ENCODE measurements at regions not wholly inside any gene's neighbourhood (a gene's known extent, or its start where the extent isn't known, plus 50 kb on each side); places are given as distances from the start of the nearest gene placed in this dataset.
A peak's percentile ranks its signal among the peaks of the same experiment; 100 is the strongest.

DNA sequence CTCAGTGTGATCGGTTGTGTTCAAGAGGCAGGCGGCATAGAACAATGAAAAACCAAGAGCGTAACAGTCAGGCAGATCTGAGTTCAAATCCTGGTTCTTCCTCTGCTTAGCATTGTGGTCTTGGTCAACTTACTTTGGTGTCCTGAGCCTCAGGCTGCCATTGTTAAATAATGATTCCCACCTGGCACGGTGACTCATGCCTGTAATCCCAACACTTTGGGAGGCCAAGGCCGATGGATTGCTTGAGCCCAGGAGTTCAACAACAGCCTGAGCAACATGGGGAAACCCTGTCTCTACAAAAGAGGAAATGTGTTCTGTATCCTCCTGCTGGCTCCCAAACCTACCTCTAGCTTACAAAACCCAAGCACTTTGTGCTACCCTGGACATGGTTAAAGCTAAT, 129.0 kb upstream of the STX18 start:
- Histone ChIP-seq H3K36me3 (ENCODE audit: control insufficient read depth in 2 of 2, insufficient read depth in 2 of 2, low read length in 1 of 2) (no peaks in the 10 kb centered on the region), H3K79me2 (ENCODE audit: control insufficient read depth, insufficient read depth, low read length) (no peaks in the 10 kb centered on the region), H4K20me1 (ENCODE audit: control insufficient read depth, insufficient read depth) (no peaks in the 10 kb centered on the region), H3K27ac (ENCODE audit: control insufficient read depth, insufficient read depth) (no peak overlapping the region), H3K4me1 (ENCODE audit: control insufficient read depth, insufficient read depth, low read length) (no peaks in the 10 kb centered on the region), H3K27me3 (replicated peaks in 1 of 2; ENCODE audit: control insufficient read depth in 2 of 2, insufficient read depth in 2 of 2, low read length in 1 of 2) (no peaks in the 10 kb centered on the region), H3K9me3 (replicated peaks; ENCODE audit: control insufficient read depth, insufficient read depth, low read length) (no peaks in the 10 kb centered on the region), H2AFZ (ENCODE audit: control insufficient read depth, low read depth, low read length) (no peak overlapping the region), H3K4me2 (ENCODE audit: control insufficient read depth, insufficient read depth) (no peak overlapping the region), H3K9ac (ENCODE audit: control insufficient read depth, insufficient read depth, low read length) (no peak overlapping the region), H3K4me3 (no peak overlapping the region)
- intact Hi-C loops (cut with micrococcal nuclease; ENCODE audit: unreplicated experiment) = no loop called here
- ATAC-seq (no peak), FAIRE-seq (peak; percentile 7), DNase-seq (ENCODE audit: low read depth, low spot score) (no peak)
- SMC1A ChIA-PET (ENCODE audit: uncharacterized antibody, unreplicated experiment) = no interaction called here
- CTCF ChIA-PET = no interaction called here
- RAD21 ChIA-PET (ENCODE audit: unreplicated experiment) = no interaction called here
- POLR2A ChIA-PET = no interaction called here
- WGBS (ENCODE audit: insufficient coverage, insufficient replicate concordance, low lambda C conversion rate, missing lambda C conversion rate) = 90% methylated on average over 5 of the region's 5 CpGs
- TF ChIP-seq EP300 (IDR thresholded peaks at IDR 0.05; ENCODE audit: borderline replicate concordance in 1 of 2, control insufficient read depth in 1 of 2, low read depth in 2 of 2, low read length in 2 of 2) (no peak), RELA (IDR thresholded peaks at IDR 0.05; ENCODE audit: borderline replicate concordance, partially characterized antibody) (no peak), EED (IDR thresholded peaks at IDR 0.05; ENCODE audit: low read depth) (no peak), POLR2AphosphoS2 (IDR thresholded peaks at IDR 0.05; ENCODE audit: low read depth, low read length) (no peak), WRNIP1 (IDR thresholded peaks at IDR 0.05; ENCODE audit: borderline replicate concordance, low read depth, low read length) (no peak)
- BruUV-seq (replicated peaks) = no TSS peak
- in situ Hi-C loops (cut with MboI) = no loop called here

GRCh38 chr4:4668355-4669210, 126.7 kb upstream of the STX18 start:
- Histone ChIP-seq H2AFZ (ENCODE audit: control insufficient read depth, low read depth, low read length) (no peak overlapping the region), H3K27ac (ENCODE audit: control insufficient read depth, insufficient read depth) (no peak overlapping the region), H3K27me3 (replicated peaks in 1 of 2; ENCODE audit: control insufficient read depth in 2 of 2, insufficient read depth in 2 of 2, low read length in 1 of 2) (no peaks in the 10 kb centered on the region), H3K4me1 (ENCODE audit: control insufficient read depth, insufficient read depth, low read length) (no peaks in the 10 kb centered on the region), H3K4me3 (no peak overlapping the region), H3K79me2 (ENCODE audit: control insufficient read depth, insufficient read depth, low read length) (no peaks in the 10 kb centered on the region), H3K4me2 (ENCODE audit: control insufficient read depth, insufficient read depth) (no peak overlapping the region), H3K9ac (ENCODE audit: control insufficient read depth, insufficient read depth, low read length) (no peak overlapping the region), H3K36me3 (ENCODE audit: control insufficient read depth in 2 of 2, insufficient read depth in 2 of 2, low read length in 1 of 2) (no peaks in the 10 kb centered on the region), H3K9me3 (replicated peaks; ENCODE audit: control insufficient read depth, insufficient read depth, low read length) (no peaks in the 10 kb centered on the region), H4K20me1 (ENCODE audit: control insufficient read depth, insufficient read depth) (no peaks in the 10 kb centered on the region)
- intact Hi-C loops (cut with micrococcal nuclease; ENCODE audit: unreplicated experiment) = no loop called here
- ChIA-PET CTCF (interaction anchor here (0.7 to 3.1 kb wide), 18 partner anchors 8 to 1144 kb away, joined by 3 to 12 read pairs (median 4); no protein-coding TSS in a partner anchor), POLR2A (interaction anchor here (0.5 kb wide), 1 partner anchor 24 kb away, joined by 5 read pairs; no protein-coding TSS in a partner anchor), RAD21 (ENCODE audit: unreplicated experiment) (interaction anchor here (0.8 kb wide), 1 partner anchor 211 kb away, joined by 3 read pairs; no protein-coding TSS in a partner anchor), SMC1A (ENCODE audit: uncharacterized antibody, unreplicated experiment) (interaction anchor here (0.7 to 1.3 kb wide), 3 partner anchors 12 to 182 kb away, joined by 3 to 6 read pairs (median 3); no protein-coding TSS in a partner anchor)
- BruUV-seq (replicated peaks) = no TSS peak
- in situ Hi-C loops (cut with MboI) = no loop called here
- WGBS (ENCODE audit: insufficient coverage, insufficient replicate concordance, low lambda C conversion rate, missing lambda C conversion rate) = 60% methylated on average over 15 of the region's 15 CpGs
- FAIRE-seq = no peak
- DNase-seq (ENCODE audit: low read depth, low spot score) = no peak
- ATAC-seq = no peak
- TF ChIP-seq, protein P1, sequence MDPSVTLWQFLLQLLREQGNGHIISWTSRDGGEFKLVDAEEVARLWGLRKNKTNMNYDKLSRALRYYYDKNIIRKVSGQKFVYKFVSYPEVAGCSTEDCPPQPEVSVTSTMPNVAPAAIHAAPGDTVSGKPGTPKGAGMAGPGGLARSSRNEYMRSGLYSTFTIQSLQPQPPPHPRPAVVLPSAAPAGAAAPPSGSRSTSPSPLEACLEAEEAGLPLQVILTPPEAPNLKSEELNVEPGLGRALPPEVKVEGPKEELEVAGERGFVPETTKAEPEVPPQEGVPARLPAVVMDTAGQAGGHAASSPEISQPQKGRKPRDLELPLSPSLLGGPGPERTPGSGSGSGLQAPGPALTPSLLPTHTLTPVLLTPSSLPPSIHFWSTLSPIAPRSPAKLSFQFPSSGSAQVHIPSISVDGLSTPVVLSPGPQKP (IDR thresholded peaks at IDR 0.05; ENCODE audit: low read depth, low read length) = no peak
- TF ChIP-seq YBX1 (IDR thresholded peaks at IDR 0.05) (no peak), SKIL (IDR thresholded peaks at IDR 0.05; ENCODE audit: low read depth, poor library complexity, severe bottlenecking) (no peak), ZNF217 (IDR thresholded peaks at IDR 0.05) (no peak), SUPT20H (IDR thresholded peaks at IDR 0.05; ENCODE audit: borderline replicate concordance, control insufficient read depth, low read depth, low read length) (no peak), CHD2 (IDR thresholded peaks at IDR 0.05; ENCODE audit: borderline replicate concordance, low read depth, low read length) (no peak), PAX5 (IDR thresholded peaks at IDR 0.05; ENCODE audit: borderline replicate concordance, low read depth, low read length) (no peak), ESRRA (IDR thresholded peaks at IDR 0.05; ENCODE audit: low read length) (no peak)

All from GM12878 (cell line).